ENCODE measurements at regions not wholly inside any gene's neighbourhood (a gene's known extent, or its start where the extent isn't known, plus 50 kb on each side); places are given as distances from the start of the nearest gene placed in this dataset.

- FAIRE-seq: no peak
Measured at GRCh38 chr2:223532161-223532560, 70.0 kb downstream of the SCG2 start.

- FAIRE-seq: no peak
Measured at GRCh38 chr2:223532712-223533111, 69.4 kb downstream of the SCG2 start.

- FAIRE-seq: no peak
Measured at GRCh38 chr2:223536546-223536945, 65.6 kb downstream of the SCG2 start.

- FAIRE-seq: no peak
Measured at GRCh38 chr2:223537115-223537514, 65.0 kb downstream of the SCG2 start.

- FAIRE-seq: no peak
Measured at GRCh38 chr2:223537651-223538601, 64.2 kb downstream of the SCG2 start.

GRCh38 chr2:223538920-223539440, 63.2 kb downstream of the SCG2 start:
- FAIRE-seq: no peak

GRCh38 chr2:223541546-223541945, 60.6 kb downstream of the SCG2 start:
- FAIRE-seq: no peak

- no peak for FAIRE-seq
Measured at GRCh38 chr2:223542501-223542900, 59.7 kb downstream of the SCG2 start.

- no peak for FAIRE-seq
Measured at GRCh38 chr2:223545406-223545805, 56.8 kb downstream of the SCG2 start.

GRCh38 chr2:223545830-223546229, 56.3 kb downstream of the SCG2 start:
- FAIRE-seq: no peak
